HCT116 (cell line): ENCODE measurements at regions not wholly inside any gene's neighbourhood (a gene's known extent, or its start where the extent isn't known, plus 50 kb on each side); places are given as distances from the start of the nearest gene placed in this dataset.

Source experiments
- ATAC-seq: fragments of 200-7000 bp; cut with Tn5 transposase; 2 replicates; pipeline ENCODE4 v1.9.1; 2020; ENCODE audit warnings: mild to moderate bottlenecking, moderate library complexity
- BruUV-seq: library from RNA; stranded (reverse); fragments of 400-500 nt; replicated peaks from 2 replicates; lab custom pipeline; 2021; lab: Mats Ljungman, UMichigan
- CTCF ChIA-PET: fragments of 300-600 bp; sonication (Branson Sonifier 250); formaldehyde crosslinking; loops from one replicate; lab custom pipeline; 2021; ENCODE audit warnings: antibody characterized with exemption; lab: Charles Lee
- POLR2A ChIA-PET: fragments of 300-600, 350-600 bp; sonication (Branson Sonifier 250); formaldehyde crosslinking; loops from one replicate; lab custom pipeline; 2021; ENCODE audit warnings: antibody characterized with exemption; lab: Charles Lee
- RAD21 ChIA-PET, 2 experiments: fragments of 300-600 bp; sonication (Branson Sonifier 250); formaldehyde crosslinking; loops; one replicate each; lab custom pipeline; 2023; ENCODE audit warnings: low total read pairs in 2 of 2; ENCODE audit not compliant: uncharacterized antibody in 2 of 2, unreplicated experiment in 2 of 2, low non-redundant PET in 1 of 2; lab: Charles Lee
- DNase-seq: peaks from one replicate; pipeline ENCODE4 v3.0.0-alpha.2; 2010; ENCODE audit warnings: low read depth, low spot score
- H2AFZ ChIP-seq: fragments of 200-600 bp; shearing (Covaris generic), sonication (generic); 2 replicates; pipeline ENCODE4 v1.6.1; 2017; ENCODE audit warnings: low read depth, mixed run types, mixed read lengths, antibody characterized with exemption, low read length; ENCODE audit not compliant: poor library complexity, severe bottlenecking
- H3K27ac ChIP-seq: 2 replicates; pipeline ENCODE4 v1.5.1; 2012; ENCODE audit warnings: low read depth, low read length
- H3K27me3 ChIP-seq: fragments of 200-600 bp; sonication (generic); 2 replicates; pipeline ENCODE4 v1.6.1; 2016; ENCODE audit warnings: mixed run types, low read length, mixed read lengths; ENCODE audit not compliant: insufficient read depth
- H3K36me3 ChIP-seq, 2 experiments: fragments of 200-500 bp in 1 of 2; fragments of 200-600 bp in 1 of 2; sonication (Bioruptor generic) in 1 of 2; sonication (generic) in 1 of 2; 2 replicates each; pipeline versions ENCODE4 v1.5.1 to v1.6.1; 2014 to 2016; ENCODE audit warnings: low read length in 2 of 2, inconsistent platforms in 1 of 2, mixed read lengths in 1 of 2, mixed run types in 1 of 2; ENCODE audit not compliant: insufficient read depth in 2 of 2, control insufficient read depth in 1 of 2
- H3K4me1 ChIP-seq, 2 experiments: fragments of 200-600 bp in 1 of 2; sonication (generic) in 1 of 2; 2 replicates each; pipeline versions ENCODE4 v1.5.1 to v1.6.1; 2012 to 2017; ENCODE audit warnings: low read length in 2 of 2, inconsistent platforms in 1 of 2, mild to moderate bottlenecking in 1 of 2, mixed read lengths in 1 of 2, mixed run types in 1 of 2, moderate library complexity in 1 of 2; ENCODE audit not compliant: insufficient read depth in 2 of 2, control insufficient read depth in 1 of 2
- H3K4me2 ChIP-seq: fragments of 200-600 bp; sonication (generic); 2 replicates; pipeline ENCODE4 v1.6.1; 2017; ENCODE audit warnings: mixed run types, low read length, mixed read lengths
- H3K4me3 ChIP-seq, 2 experiments: fragments of 200-600 bp in 1 of 2; sonication (generic) in 1 of 2; replicated peaks in 1 of 2; 2 replicates each; pipeline ENCODE4 v1.5.1; 2011 to 2016; ENCODE audit warnings: low read length in 2 of 2, control low read depth in 1 of 2, low read depth in 1 of 2, mild to moderate bottlenecking in 1 of 2, mixed read lengths in 1 of 2, mixed run types in 1 of 2
- H3K79me2 ChIP-seq: fragments of 200-600 bp; sonication (generic); 2 replicates; pipeline ENCODE4 v1.6.1; 2017; ENCODE audit warnings: mild to moderate bottlenecking, mixed run types, low read length, moderate library complexity, mixed read lengths; ENCODE audit not compliant: insufficient read depth
- H3K9ac ChIP-seq: fragments of 200-600 bp; sonication (generic); 2 replicates; pipeline ENCODE4 v1.6.1; 2016; ENCODE audit warnings: low read length, mixed read lengths
- H3K9me2 ChIP-seq: fragments of 200-600 bp; sonication (generic), shearing (Covaris generic); 2 replicates; pipeline ENCODE4 v1.6.1; 2017; ENCODE audit warnings: mixed run types, mild to moderate bottlenecking, moderate library complexity; ENCODE audit not compliant: insufficient read depth
- H3K9me3 ChIP-seq, 2 experiments: fragments of 200-500 bp in 1 of 2; fragments of 200-600 bp in 1 of 2; sonication (Bioruptor generic) in 1 of 2; sonication (generic) in 1 of 2; 2 replicates each; pipeline ENCODE4 v1.6.1; 2014 to 2017; ENCODE audit warnings: low read length in 2 of 2, mixed read lengths in 2 of 2, inconsistent platforms in 1 of 2, low read depth in 1 of 2, mild to moderate bottlenecking in 1 of 2, mixed run types in 1 of 2, moderate library complexity in 1 of 2; ENCODE audit not compliant: control insufficient read depth in 1 of 2, insufficient read depth in 1 of 2
- H4K20me1 ChIP-seq: fragments of 200-600 bp; sonication (generic), shearing (Covaris generic); 2 replicates; pipeline ENCODE4 v1.6.1; 2017; ENCODE audit warnings: mixed run types, mild to moderate bottlenecking, moderate library complexity; ENCODE audit not compliant: insufficient read depth
- EGR1 ChIP-seq: IDR thresholded peaks from 2 replicates; pipeline ENCODE4 v1.6.1; 2012; ENCODE audit warnings: low read depth
- FOSL1 ChIP-seq: IDR thresholded peaks from 2 replicates; pipeline ENCODE4 v1.6.1; 2012; ENCODE audit warnings: low read depth
- POLR2AphosphoS5 ChIP-seq: IDR thresholded peaks from 2 replicates; pipeline ENCODE4 v1.6.1; 2011; ENCODE audit warnings: mild to moderate bottlenecking, low read depth, low read length, moderate library complexity
- SRF ChIP-seq: IDR thresholded peaks from 2 replicates; pipeline ENCODE4 v1.6.1; 2012; ENCODE audit warnings: low read depth
- TCF7L2 ChIP-seq: IDR thresholded peaks from 2 replicates; pipeline ENCODE4 v1.7.0; 2011; ENCODE audit warnings: borderline replicate concordance, inconsistent platforms; ENCODE audit not compliant: insufficient read depth, insufficient read length; ENCODE audit errors: extremely low read depth
- intact Hi-C: fragments of 100-400 bp; cut with micrococcal nuclease; formaldehyde crosslinking; loops from 2 replicates; pipeline ENCODE4 v1.10.0; 2022

DNA sequence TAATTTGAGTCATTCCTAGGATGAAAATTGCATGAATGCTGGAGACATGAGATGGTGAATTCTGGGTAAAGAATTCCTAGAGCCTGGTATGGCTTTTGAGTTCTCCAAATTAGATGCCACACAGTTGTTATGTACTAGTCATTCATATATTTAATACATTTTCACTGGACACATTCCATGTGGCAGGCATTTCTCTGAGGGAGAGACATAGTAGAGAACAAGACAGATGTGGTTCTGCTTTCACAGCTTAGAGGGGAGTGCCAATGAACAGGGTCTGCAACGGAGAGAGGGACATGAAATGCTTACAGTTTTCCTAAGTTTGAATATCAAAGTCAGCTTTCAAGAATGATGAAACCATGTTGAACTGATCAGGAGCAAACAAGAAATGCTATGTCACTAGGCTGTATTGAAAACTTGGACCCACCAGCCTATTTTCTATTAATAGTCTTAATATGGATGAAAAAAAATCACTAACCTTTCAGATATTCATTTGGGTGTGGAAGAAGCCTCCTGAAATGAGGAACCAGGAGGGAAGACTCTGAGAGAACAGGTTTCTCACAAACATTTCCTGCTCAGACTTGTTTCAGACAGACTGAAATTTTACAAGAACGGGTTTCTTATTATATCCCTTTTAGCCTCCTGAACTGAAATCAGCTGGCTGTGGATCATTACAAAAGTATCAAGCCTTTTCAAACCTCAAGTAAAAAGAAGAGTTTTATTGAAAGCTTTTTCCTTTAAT, 276.0 kb upstream of the TET2 start:
- CTCF ChIA-PET = no interaction called here
- Histone ChIP-seq H3K9me2 (no peaks in the 10 kb centered on the region), H3K4me1 (no peaks in the 10 kb centered on the region), H3K4me3 (no peak overlapping the region), H3K36me3 (no peaks in the 10 kb centered on the region), H3K79me2 (no peaks in the 10 kb centered on the region), H2AFZ (no peak overlapping the region), H3K9ac (no peak overlapping the region), H3K27ac (no peak overlapping the region), H4K20me1 (no peaks in the 10 kb centered on the region), H3K9me3 (no peaks in the 10 kb centered on the region), H3K4me2 (no peak overlapping the region)
- POLR2A ChIA-PET = no interaction called here
- no TSS peak for BruUV-seq
- no peak for DNase-seq
- intact Hi-C loops = no loop called here
- RAD21 ChIA-PET = no interaction called here
- ATAC-seq = no peak
- TF ChIP-seq FOSL1 (no peak), POLR2AphosphoS5 (no peak), EGR1 (no peak)
- TF ChIP-seq, all 23 proteins: peak for 0
- no peaks in the 10 kb centered on the region for H3K27me3 ChIP-seq

DNA sequence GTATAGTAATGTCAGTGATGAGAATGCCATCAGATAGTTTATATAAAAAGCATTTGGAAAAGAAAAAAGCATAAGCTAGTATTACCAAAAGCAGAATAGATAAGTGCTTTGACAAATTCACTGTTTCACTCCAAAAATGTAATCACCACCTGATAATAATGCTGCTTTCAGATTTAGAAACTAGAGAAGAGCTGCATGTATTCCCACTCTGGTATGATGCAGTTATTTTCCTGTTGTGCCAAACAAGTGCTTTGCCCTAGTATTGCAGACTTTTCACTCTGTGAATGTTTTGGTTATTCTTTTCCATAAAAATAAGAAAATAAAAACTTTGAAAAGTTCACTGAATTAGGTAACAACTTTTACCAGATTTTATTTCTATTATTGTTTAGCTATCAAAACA, 267.7 kb upstream of the TET2 start:
- H3K27me3 ChIP-seq = no peaks in the 10 kb centered on the region
- ChIA-PET RAD21 (no interaction called here), CTCF (no interaction called here), POLR2A (no interaction called here)
- H3K9ac ChIP-seq = no peak overlapping the region
- ATAC-seq (no peak), DNase-seq (no peak)
- no TSS peak for BruUV-seq
- no peak overlapping the region for H3K4me3 ChIP-seq
- H2AFZ ChIP-seq = no peak overlapping the region
- no peaks in the 10 kb centered on the region for H3K79me2 ChIP-seq
- no peak for TF ChIP-seq TCF7L2
- TF ChIP-seq SRF = no peak
- H3K27ac ChIP-seq = no peak overlapping the region
- H4K20me1 ChIP-seq = no peaks in the 10 kb centered on the region
- no peaks in the 10 kb centered on the region for H3K36me3 ChIP-seq
- intact Hi-C loops = no loop called here
- no peaks in the 10 kb centered on the region for H3K9me2 ChIP-seq
- no peak overlapping the region for H3K4me2 ChIP-seq
- no peaks in the 10 kb centered on the region for H3K9me3 ChIP-seq
- H3K4me1 ChIP-seq = no peaks in the 10 kb centered on the region
